ENCODE measurements at regions not wholly inside any gene's neighbourhood (a gene's known extent, or its start where the extent isn't known, plus 50 kb on each side); places are given as distances from the start of the nearest gene placed in this dataset.

DNA sequence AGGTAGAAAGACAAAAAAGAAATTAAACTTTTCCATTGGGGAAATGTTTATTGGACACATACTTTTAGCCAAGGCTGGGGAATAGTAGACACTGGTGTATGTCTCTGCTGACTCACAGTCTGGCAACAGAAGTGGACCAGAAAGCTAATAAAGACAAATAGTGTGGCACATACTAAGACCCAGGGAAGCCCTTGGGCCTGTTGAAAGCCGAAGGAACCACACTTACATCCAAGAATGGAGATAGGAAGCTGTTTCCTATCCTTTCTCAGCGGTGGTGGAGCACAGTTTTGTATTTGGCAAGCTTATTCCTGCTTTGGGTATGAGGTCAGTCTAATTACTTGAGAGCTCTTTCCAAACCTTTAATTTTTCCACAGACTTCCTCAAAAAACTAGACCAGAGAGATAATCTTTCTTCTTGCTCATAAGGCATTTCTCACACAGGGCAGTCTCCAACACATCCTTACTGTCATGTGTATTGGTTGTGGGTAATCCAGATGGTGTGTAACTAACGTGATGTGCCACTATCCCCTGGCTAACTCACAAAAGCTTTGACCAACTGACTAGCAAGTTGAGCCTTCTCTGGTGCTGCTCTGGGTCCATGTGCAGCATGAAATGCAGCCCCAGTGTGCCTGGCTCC, 279.1 kb upstream of the IGF1R start:
- Histone ChIP-seq H3K4me1 (no peaks in the 10 kb centered on the region), H3K36me3 (no peaks in the 10 kb centered on the region), H3K9me3 (no peaks in the 10 kb centered on the region), H3K27ac (peak overlapping the region in 2 of 4 donors; percentile 7 to 56), H3K4me3 (no peak overlapping the region), H3K27me3 (no peaks in the 10 kb centered on the region)
- WGBS, 2 donors (ENCODE audit: low coverage in 1 of 2), result 46 to 67% methylated on average over 1 to 3 of the region's 3 CpGs
- no peak for DNase-seq
- intact Hi-C loops (cut with DNase I; ENCODE audit: low total_unique reads) (no loop called here), in situ Hi-C loops (cut with MboI; ENCODE audit: low pct_ligation_motif_present in 1 of 4, low pct_unique_long_range_greater_than_20kb in 1 of 4, low sequenced_read_pairs in 3 of 4) (no loop called here)
- no peak for TF ChIP-seq POLR2AphosphoS5 (IDR thresholded peaks at IDR 0.05)
- no peak for TF ChIP-seq POLR2A (IDR thresholded peaks at IDR 0.05)
- TF ChIP-seq, protein P1, sequence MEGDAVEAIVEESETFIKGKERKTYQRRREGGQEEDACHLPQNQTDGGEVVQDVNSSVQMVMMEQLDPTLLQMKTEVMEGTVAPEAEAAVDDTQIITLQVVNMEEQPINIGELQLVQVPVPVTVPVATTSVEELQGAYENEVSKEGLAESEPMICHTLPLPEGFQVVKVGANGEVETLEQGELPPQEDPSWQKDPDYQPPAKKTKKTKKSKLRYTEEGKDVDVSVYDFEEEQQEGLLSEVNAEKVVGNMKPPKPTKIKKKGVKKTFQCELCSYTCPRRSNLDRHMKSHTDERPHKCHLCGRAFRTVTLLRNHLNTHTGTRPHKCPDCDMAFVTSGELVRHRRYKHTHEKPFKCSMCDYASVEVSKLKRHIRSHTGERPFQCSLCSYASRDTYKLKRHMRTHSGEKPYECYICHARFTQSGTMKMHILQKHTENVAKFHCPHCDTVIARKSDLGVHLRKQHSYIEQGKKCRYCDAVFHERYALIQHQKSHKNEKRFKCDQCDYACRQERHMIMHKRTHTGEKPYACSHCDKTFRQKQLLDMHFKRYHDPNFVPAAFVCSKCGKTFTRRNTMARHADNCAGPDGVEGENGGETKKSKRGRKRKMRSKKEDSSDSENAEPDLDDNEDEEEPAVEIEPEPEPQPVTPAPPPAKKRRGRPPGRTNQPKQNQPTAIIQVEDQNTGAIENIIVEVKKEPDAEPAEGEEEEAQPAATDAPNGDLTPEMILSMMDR (IDR thresholded peaks at IDR 0.05), result no peak
- TF ChIP-seq EP300 (IDR thresholded peaks at IDR 0.05; ENCODE audit: low read depth), result no peak

DNA sequence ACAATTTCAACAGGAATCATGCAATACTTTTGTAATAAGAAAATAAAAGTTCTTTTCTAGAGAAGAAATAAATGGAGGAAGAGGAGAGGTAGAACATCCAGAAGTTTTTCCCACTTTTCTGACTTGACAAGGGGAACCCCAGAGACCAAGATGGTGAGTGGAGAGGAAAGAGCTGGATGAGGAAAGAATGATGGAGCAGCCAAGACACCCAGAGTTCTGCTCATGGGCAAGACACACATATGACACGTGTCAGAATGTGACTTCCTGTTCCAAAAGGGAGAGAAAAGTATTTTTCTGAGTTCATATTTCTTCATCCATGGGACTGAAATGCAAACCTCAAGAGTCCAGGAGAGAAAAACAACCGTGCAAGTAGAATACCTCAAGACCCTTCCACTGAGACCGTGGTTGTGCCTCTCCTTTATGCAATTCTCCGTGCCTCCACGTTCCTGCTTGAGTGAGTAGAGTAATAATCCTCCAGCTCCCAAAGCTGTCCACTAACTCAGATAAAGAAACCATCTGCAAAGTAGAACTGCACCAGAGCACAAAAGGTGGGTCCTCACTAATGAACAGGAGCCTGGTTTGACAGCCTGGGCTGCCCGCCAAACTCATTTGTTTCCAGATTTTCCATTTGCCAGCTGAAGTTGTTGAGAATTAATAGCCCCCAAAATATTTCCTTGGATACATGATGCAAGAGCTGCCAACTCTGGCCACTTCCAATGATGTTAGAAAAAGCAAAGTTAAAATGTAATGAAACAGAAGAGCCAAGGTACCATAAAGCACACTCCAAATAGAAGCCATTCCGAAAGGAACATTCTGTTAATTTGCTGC, 272.6 kb upstream of the IGF1R start:
- intact Hi-C loops (cut with DNase I; ENCODE audit: low total_unique reads) (no loop called here), in situ Hi-C loops (cut with MboI; ENCODE audit: low pct_ligation_motif_present in 1 of 4, low pct_unique_long_range_greater_than_20kb in 1 of 4, low sequenced_read_pairs in 3 of 4) (no loop called here)
- H3K36me3 ChIP-seq, result no peaks in the 10 kb centered on the region
- no peak overlapping the region for H3K27ac ChIP-seq
- WGBS, 2 donors (ENCODE audit: low coverage in 1 of 2), result 79 to 81% methylated on average over 7 of the region's 7 CpGs
- H3K4me1 ChIP-seq, result no peaks in the 10 kb centered on the region
- H3K9me3 ChIP-seq, result peaks cover 4 to 8% of the 10 kb centered on the region in 2 donors
- H3K4me3 ChIP-seq, result no peak overlapping the region
- no peaks in the 10 kb centered on the region for H3K27me3 ChIP-seq
- TF ChIP-seq EP300 (IDR thresholded peaks at IDR 0.05; ENCODE audit: low read depth), result no peak
- TF ChIP-seq, protein P1 (IDR thresholded peaks at IDR 0.05), result no peak
- no peak for TF ChIP-seq POLR2A (IDR thresholded peaks at IDR 0.05)
- TF ChIP-seq POLR2AphosphoS5 (IDR thresholded peaks at IDR 0.05), result no peak
- DNase-seq, result no peak

DNA sequence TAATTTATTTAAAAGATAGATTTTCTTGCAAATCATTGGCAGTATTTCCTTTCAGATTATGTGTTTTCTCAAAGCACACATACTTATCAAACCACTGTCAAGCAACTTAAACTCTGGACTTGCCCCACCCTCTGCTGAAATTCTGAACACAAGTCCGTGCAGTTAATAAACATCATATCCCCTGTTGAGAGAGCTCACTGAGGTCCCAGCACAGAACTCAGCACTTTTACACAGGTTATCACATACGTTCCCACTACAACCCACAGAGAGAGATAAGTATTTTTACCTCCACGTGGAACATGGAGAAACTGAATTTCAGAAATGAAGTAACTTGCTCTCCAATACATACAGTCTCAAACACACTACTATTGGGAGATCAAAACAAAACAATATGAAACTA, 267.6 kb upstream of the IGF1R start:
- Histone ChIP-seq H3K36me3 (no peaks in the 10 kb centered on the region), H3K9me3 (peaks cover 4 to 8% of the 10 kb centered on the region in 2 donors), H3K4me3 (no peak overlapping the region), H3K27me3 (no peaks in the 10 kb centered on the region), H3K4me1 (no peaks in the 10 kb centered on the region), H3K27ac (no peak overlapping the region)
- 17 to 58% methylated on average over 1 to 3 of the region's 3 CpGs for WGBS, 2 donors (ENCODE audit: low coverage in 1 of 2)
- in situ Hi-C loops (cut with MboI; ENCODE audit: low pct_ligation_motif_present in 1 of 4, low pct_unique_long_range_greater_than_20kb in 1 of 4, low sequenced_read_pairs in 3 of 4), result no loop called here
- DNase-seq, result no peak
- TF ChIP-seq, protein P1 (IDR thresholded peaks at IDR 0.05), result no peak
- TF ChIP-seq POLR2A (IDR thresholded peaks at IDR 0.05), result no peak
- TF ChIP-seq POLR2AphosphoS5 (IDR thresholded peaks at IDR 0.05), result no peak
- no peak for TF ChIP-seq EP300 (IDR thresholded peaks at IDR 0.05; ENCODE audit: low read depth)
- intact Hi-C loops (cut with DNase I; ENCODE audit: low total_unique reads), result no loop called here

DNA sequence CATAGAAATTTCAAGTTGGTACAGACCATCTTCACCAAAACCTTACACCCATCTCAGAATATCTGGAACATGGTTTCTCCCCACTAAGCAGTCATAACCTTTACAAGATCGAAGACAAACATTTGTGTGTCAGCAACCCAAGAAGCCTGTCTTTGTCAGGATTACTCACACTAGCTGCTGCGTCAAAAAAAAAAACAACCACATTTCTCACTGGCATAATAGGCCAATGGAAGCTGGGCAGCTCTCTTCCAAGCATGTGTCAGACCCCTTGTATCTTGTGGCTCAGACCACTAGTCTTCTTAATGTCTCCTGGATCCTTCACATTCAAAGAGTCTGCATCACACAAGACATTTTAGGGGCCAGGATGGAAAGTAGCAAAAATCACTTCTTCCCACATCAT, 266.9 kb upstream of the IGF1R start:
- no peak overlapping the region for H3K4me3 ChIP-seq
- intact Hi-C loops (cut with DNase I; ENCODE audit: low total_unique reads) (no loop called here), in situ Hi-C loops (cut with MboI; ENCODE audit: low pct_ligation_motif_present in 1 of 4, low pct_unique_long_range_greater_than_20kb in 1 of 4, low sequenced_read_pairs in 3 of 4) (no loop called here)
- 83 to 89% methylated on average over 1 to 2 of the region's 2 CpGs for WGBS, 2 donors (ENCODE audit: low coverage in 1 of 2)
- no peaks in the 10 kb centered on the region for H3K27me3 ChIP-seq
- TF ChIP-seq, protein P1 (IDR thresholded peaks at IDR 0.05), result no peak
- TF ChIP-seq EP300 (IDR thresholded peaks at IDR 0.05; ENCODE audit: low read depth) (no peak), POLR2AphosphoS5 (IDR thresholded peaks at IDR 0.05) (no peak), POLR2A (IDR thresholded peaks at IDR 0.05) (no peak)
- peaks cover 4 to 8% of the 10 kb centered on the region in 2 donors for H3K9me3 ChIP-seq
- H3K27ac ChIP-seq, result no peak overlapping the region
- no peak for DNase-seq
- H3K36me3 ChIP-seq, result no peaks in the 10 kb centered on the region
- no peaks in the 10 kb centered on the region for H3K4me1 ChIP-seq
